ENCODE measurements at regions not wholly inside any gene's neighbourhood (a gene's known extent, or its start where the extent isn't known, plus 50 kb on each side); places are given as distances from the start of the nearest gene placed in this dataset.

- TF ChIP-seq CTCF (IDR thresholded peaks at IDR 0.05) (no peak), CEBPB (IDR thresholded peaks at IDR 0.05) (no peak), JUN (IDR thresholded peaks at IDR 0.05) (no peak), RAD21 (conservative IDR thresholded peaks at IDR 0.05 in 1 of 2, IDR thresholded peaks at IDR 0.05 in 1 of 2) (no peak), RFX5 (IDR thresholded peaks at IDR 0.05) (no peak), BCL3 (IDR thresholded peaks at IDR 0.05) (no peak), MAX (IDR thresholded peaks at IDR 0.05) (no peak), POLR2A (IDR thresholded peaks at IDR 0.05; ENCODE audit: low read length) (no peak), ESRRA (IDR thresholded peaks at IDR 0.05; ENCODE audit: borderline replicate concordance, low read length) (no peak), SMC3 (IDR thresholded peaks at IDR 0.05) (no peak), POLR2AphosphoS2 (conservative IDR thresholded peaks at IDR 0.05; ENCODE audit: low read length) (no peak), CHD2 (IDR thresholded peaks at IDR 0.05; ENCODE audit: low read length, partially characterized antibody) (no peak), MYC (IDR thresholded peaks at IDR 0.05; ENCODE audit: borderline replicate concordance, low read length) (no peak), NR3C1 (IDR thresholded peaks at IDR 0.05) (no peak)
Observed at GRCh38 chr11:92461447-92461846, 236.8 kb downstream of the FAT3 start.
